ENCODE measurements at regions not wholly inside any gene's neighbourhood (a gene's known extent, or its start where the extent isn't known, plus 50 kb on each side); places are given as distances from the start of the nearest gene placed in this dataset.
"Not testable (repeated sequence)": the region's sequence is repeated elsewhere in the genome, so short reads cannot be mapped to it uniquely, and the experiment has no call there.

DNA sequence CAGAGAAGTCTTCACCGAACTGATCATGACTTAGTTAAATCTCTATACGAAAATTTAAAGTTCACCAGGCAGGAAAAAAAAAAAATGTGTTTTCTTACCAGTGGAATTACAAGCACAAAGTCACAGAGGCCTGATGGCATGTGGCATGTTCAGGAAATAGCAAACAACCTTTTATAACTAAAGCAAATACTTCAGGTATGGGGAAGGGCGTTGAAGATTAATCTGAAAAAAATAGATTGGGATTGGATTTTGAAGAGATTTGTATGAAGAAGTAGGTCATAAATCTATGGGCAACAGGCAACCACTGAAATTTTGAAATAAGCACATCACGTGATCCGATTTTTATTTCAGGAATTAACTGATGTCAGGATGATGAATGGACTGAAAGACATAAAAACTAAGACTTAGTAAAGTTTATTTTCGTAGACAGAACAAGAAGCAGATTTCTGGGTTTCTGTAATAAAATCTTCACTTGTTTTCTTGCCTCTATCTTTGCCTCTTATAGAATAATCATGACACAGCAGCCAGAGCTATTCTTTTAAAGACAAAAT, 295.9 kb upstream of the ADGRL4 start:
- DNase-seq (no peak), ATAC-seq (no peak)

DNA sequence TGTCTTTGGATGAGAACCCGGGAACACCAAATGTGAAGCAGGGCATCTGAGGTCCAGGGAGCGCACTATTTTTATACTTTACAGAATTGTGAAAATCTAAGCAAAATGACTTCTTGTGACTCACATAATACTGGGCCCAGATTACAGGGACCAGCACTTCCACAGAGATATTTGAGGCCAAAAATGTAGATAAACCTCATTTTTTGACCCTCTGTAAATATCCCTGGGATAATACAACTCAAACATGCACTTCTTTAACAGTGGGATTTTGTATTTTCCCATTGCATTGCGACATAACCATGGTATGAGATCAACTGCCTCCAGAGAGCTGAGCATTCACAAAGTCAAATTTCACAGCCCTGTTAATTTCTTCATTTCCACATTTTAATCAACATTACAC, 289.4 kb upstream of the ADGRL4 start:
- no peak for ATAC-seq

DNA sequence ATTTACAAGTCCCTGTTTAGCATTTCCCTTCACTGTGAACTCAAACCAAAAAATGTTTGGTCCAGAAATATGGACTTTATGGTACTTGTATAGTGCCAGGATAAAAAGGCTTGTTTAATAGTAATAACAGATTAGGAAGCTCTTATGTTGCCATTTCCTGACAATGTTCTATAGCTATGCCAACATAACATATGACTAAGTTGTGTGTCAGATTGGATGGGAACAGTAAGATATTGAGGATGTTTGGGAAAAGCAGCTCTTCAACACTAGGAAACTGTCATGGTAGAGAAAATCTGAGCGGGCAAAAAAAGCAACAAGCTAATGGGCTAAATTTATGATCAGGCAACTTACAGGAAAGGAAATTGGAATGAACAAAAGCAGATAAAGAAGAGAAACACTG, 287.1 kb upstream of the ADGRL4 start:
- DNase-seq = no peak
- ATAC-seq = no peak

More for the DNA sequence above, 289.4 kb upstream of the ADGRL4 start:
- no peak for DNase-seq

DNA sequence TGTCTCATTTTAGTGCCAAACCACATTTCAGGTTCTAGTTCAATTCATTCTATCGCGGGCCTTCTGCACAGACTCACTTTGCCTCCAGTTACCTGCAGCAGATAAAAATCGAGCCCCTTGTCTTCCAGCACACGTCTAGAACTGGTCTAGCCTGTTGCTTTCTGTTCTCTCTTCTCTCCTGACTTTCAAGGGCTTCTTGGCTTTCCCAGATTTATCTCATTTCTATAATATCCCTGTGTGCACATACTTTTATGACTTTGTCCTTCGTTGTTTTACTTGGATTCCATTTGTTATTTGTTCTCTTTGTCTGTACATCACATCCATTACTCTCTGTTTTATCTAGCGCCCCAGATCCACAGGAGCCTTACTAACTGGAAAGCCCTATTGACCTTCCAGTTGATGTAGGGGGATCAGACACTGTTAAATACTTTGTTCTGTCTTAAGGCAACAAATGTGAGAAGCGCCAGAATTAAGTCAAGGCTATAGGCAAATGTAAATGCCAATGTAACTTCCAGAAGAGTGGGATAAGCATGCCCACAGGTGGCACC, 284.5 kb upstream of the ADGRL4 start:
- DNase-seq (no peak), ATAC-seq (no peak)

DNA sequence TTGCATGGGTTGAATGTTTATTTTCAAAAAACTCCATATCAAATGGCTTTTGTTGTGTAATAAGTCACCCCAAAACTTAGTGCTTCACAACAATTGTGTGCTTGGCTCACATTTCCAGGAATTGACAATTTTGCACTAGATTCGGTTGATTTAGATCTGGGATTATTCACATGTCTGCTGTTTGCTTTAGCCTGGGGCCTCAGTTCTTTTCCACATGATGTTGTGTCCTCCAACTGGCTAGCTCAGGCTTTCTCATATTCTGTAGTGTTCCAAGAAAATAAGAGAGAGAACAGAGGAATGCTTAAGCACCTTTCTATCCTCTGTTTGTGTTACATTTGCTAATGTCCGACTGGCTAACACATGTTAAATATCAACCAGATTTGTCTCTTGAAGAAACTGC, 281.5 kb upstream of the ADGRL4 start:
- ATAC-seq (no peak), DNase-seq (no peak)

DNA sequence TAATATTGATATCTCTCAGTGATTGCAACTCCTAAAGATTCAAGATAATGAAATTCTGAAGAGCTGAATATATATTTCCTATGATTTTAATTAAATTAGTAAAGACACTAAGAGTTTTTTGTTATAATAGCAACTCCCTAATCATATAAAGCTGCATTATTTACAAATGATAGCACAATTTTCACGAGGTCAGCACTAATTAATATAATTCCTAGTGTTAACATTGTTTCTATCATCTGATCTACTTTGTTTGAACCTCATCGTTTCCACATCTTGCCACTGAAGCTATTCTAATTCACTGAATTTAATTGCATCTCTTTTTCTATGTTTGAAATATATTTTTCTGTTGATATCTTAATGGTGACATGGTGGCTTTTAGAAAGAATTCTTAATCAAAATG, 279.1 kb upstream of the ADGRL4 start:
- no peak for DNase-seq
- no peak for ATAC-seq

DNA sequence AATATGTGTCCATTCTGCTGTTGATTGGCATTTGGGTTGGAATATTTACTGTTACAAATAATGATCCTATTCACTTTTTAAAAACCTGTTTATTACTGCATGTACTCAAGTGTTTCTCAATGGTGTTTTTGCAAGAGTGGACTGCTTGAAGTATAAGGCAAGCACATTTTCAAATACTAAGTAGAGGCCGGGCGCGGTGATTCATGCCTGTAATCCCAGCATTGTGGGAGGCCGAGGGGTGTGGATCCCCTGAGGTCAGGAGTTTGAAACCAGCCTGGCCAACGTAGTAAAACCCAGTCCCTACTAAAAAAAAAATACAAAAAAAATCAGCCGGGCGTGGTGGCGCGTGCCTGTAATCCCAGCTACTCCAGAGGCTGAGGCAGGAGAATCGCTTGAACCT, 276.9 kb upstream of the ADGRL4 start:
- ATAC-seq = no peak
- DNase-seq = no peak

DNA sequence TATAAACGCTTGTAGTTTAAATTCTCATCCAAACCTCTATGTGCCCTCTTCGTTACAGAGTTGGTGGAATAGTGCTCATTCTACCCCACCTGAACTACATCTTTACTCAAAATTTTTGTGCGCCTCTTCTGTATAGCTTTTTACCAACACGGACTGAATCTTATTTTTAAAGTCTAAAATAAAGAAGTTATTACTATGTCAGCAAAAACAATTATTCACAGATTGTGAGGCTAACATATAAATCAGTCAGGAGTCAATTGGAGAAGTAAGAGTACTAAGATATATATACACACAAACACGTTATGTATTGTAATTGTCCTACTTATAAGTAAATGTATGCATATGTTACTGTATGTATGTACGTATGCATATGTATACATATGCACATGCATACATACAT, 274.9 kb upstream of the ADGRL4 start:
- ATAC-seq (no peak), DNase-seq (no peak)

DNA sequence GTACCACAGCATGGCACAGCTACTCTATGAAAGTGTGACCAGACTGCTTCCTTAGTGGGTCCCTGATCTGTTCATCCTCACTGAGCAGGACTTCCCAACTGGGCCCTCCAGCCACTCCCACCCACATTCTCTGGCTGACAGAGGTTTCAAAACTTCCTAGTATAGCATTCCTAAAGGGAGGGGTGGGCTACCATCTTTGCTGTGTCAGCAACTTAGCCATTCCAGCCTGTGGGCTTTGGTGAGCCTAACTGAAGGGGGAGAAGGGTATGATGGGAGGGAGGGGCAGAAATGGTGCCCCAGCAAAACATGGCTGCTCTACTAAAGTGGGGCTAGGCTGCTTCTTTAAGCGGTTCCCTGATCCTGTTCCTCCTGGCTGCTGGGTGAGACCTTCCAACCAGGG, 265.2 kb upstream of the ADGRL4 start:
- DNase-seq (no peak), ATAC-seq (no peak)

DNA sequence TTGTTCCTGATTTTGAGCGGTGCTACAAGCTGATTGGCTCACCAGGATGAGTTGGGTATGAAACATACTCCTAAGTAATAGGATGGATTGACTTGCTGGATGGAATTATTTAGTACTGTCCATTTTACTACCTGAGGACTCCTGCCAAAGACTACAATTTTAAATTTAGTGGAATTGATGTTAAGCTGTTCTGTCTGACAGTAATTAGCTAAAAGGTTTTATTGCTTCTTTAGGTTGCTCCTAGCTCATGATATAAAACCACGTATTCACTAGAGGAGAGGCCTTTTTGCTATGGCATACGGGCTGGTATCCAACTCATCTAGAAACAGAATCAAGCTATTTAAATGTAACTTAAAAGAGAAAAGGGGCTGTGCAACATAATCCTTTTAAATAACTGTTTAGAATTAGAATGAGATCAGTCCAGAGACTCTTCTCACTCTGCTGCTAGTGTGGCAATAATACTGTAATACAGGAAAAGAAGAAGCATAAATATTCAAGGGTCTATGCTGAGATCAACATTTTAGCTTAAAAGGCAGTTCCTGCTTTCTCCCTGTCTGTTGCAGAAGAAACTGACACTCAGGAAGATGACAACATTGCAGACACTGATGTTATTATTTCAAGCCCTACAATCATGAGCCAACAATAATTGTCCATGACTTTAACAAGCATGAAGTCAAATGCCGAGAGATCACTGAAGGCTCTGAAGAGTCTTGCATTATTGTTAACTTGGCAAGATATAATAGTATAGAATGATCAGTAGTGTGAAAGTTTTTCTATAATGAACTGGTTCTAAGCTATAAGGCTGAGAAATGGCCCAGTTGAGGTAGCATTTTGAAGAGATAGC, 258.7 kb upstream of the ADGRL4 start:
- no peak for ATAC-seq

DNA sequence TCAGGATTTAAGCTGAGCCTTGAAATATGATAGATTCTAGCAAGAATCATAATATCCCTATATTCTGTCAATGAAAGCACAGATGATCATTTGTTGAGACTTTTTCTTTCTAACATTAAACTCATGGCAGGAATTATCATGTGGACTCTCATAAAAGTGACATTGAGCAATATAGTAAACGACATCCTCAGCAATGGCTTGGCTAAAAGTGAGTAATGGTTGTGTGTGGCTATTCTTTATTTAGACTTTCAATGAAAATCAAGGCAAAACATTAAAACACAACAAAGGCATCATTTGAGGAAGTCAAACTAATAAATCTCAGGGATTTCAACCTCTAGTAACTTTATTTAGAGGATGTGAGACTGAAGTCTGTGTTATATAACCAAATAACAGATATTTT, 257.8 kb upstream of the ADGRL4 start:
- DNase-seq = no peak
- ATAC-seq = no peak

More for the DNA sequence above, 258.7 kb upstream of the ADGRL4 start:
- no peak for DNase-seq

DNA sequence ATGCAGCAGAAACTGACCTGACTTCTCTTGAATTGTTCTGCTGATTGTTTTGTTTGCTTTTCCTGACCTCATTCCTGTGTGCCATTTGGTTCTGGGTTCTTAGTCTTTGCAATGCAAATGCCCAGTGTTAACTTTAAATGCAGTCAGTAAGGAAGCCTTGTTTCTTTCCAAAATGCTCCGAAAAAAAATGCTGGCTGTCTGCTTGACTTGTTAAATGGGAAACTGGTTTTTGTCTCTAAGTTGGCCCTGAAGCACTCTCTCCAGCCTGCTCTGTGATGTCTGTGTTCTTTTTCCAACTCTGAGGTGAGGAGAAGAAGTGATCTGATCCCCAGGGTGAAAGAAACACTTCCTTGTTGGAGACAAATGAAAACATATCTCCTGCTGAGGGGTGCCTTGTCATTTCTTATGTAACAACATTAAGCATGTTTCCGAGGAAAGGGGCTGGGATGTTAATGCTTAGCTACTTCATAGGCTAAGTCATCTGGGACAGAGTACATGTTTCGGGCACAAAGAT, 256.3 kb upstream of the ADGRL4 start:
- no peak for ATAC-seq
- DNase-seq = no peak

DNA sequence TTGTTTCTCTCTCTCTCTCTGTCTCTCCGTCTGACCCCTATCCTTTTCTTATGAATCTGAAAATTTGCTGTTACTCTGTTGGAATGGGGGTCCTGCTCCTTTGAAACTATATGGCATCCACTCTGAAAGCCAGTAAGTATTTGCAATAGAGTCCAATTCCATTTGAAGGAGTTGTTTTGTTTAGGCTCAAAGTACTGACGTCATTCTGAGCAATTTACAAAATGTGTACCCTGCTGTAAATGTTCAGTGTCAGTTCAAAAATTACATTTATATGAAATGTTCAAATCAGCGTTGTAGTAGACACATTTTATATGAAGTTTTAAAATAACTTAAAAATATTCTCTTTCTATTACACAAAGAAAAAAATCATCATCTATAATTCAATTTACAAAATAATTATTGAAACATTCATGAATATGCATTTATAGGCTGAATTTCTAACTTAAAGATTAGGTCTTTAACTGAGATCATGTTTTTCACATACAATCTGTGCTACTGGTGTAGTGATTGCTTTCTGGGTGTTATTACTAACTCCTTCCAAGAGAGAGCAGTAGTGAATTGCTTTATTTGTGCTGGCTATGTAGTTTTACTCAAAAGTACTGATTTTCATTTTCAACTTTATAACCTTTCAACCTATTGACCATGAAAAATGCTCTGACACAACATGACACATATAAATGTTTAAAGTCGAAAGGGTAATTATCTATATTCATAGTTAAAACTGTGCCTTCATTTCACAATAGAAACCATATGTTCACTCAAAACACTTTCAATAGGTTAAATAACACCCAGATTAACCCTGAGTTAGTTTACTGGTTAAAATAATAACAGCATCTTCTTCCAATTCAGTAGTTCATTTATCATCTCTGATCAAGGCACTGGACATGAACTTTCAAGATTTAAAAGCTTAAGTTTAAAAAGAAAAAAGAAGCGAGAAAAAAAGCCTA, 253.1 kb upstream of the ADGRL4 start:
- no peak for DNase-seq
- no peak for ATAC-seq

DNA sequence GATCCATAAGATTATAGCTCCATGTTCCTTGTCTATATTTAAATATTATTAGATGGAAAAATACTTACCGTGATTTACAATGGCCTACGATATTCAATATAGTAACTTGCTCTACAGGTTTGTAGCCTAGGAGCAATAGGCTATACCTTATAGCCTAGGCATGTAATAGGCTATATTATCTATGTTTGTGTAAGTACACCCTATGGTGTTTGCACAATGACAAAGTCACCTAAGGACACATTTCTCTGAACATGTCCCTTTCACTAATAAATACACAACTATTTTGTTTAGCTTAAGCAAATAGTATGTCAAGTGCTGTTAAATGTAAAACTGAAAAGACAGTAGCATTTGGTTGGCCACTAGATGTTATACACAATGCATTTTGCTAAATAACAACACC, 248.9 kb upstream of the ADGRL4 start:
- DNase-seq (no peak), ATAC-seq (no peak)

DNA sequence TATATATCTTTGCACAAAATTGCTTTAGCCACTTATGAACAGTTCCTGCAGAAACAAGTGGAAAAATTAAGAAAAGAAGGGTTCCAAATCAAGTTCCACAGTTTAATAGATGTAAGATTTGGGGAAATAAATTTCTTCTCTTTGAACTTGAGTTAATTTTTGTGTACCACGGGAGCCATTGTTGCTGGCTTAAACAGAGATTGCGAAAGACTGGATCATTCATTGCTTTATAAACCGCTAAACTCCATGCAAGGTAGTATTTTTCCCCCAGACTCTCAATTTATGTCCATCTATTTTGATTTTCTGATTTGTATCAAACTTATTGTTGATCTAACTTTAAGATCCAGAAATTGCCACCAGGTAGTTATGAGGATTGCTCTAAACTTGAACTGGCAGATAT, 246.1 kb upstream of the ADGRL4 start:
- ATAC-seq = no peak
- DNase-seq = no peak

DNA sequence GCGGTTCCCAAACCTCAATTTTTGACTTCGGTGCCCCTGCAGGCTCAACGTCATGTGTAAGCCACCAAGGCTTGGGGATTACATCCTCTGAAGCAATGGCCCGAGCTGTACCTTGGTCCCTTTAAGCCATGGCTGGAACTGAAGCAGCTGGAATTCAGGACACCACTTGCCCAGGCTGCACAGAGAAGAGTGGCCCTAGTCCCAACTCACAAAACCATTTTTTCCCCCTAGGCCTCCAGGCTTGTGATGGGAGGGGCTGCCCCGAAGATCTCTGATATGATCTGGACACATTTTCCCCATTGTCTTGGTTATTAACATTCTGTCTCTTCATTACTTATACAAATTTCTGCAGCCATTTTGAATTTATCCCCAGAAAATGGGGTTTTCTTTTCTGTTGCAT, 233.3 kb upstream of the ADGRL4 start:
- DNase-seq (no peak), ATAC-seq (no peak)

DNA sequence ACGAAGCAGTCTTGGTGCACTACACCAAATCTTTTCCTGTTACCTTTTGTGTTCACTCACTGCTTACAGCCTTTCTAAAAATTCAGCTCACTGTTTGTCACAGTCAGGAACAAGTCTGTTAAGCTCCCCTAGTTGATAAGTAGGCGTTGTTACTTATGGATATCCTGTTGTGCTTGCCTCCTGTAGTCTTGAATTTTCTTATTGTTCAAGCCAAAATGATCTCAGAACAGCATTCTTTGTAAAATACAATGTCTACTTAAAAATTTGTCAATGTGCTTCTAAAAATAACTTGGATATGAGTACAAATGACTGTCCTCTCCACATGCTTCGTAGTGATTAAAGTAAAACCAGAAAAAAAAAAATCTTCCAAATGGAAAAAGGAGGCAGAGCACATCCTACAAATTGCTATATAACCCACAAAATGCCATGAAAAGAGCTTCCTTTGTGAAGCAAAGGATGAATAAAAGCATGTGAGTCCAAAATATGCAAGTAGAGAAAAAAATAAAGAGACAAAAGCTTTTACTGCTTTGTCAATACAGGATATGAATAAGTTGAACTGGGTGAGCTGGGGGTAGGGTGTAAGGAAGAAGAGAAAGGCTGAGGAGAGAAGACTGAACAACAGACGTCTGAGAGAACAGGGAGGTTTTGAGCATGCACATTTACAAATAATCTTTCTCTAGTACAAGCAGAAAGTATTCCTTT, 228.9 kb upstream of the ADGRL4 start:
- ATAC-seq (no peak), DNase-seq (no peak)

DNA sequence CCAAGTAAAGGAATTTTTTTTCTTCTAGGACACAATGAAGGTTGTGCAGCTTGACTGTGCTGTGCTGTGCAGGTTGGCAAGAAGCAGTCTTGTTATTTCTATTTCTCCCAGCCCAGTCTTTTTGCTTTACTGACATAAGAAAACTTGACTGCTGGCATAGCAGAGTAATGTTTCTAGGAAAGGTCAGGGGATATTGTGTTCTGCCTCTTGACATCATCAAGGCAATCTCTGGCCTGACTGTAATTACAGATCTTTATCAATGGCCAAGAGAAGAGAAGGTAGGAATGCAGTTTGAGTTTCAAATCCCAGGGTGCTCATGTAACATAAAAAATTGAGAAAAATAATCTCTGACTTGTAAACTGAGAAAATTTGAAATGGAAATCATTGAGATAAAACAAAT, 226.3 kb upstream of the ADGRL4 start:
- no peak for ATAC-seq
- DNase-seq = no peak

DNA sequence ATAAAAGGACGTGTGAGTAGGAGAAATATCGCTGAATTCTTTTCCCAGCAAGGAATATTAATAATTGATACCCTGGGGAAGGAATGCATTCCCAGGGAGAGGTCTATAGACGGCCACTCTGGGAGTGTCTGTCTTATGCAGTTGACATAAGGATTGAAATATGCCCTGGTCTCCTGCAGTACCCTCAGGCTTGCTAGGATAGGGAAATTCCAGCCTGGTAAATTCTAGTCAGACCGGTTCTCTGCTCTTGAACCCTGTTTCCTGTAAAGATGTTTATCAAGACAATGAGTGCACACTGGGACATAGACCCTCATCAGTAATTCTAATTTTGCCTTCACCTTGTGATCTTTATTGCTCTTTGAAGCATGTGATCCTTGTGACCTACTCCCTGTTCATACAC, 224.2 kb upstream of the ADGRL4 start:
- not testable (repeated sequence) for DNase-seq

DNA sequence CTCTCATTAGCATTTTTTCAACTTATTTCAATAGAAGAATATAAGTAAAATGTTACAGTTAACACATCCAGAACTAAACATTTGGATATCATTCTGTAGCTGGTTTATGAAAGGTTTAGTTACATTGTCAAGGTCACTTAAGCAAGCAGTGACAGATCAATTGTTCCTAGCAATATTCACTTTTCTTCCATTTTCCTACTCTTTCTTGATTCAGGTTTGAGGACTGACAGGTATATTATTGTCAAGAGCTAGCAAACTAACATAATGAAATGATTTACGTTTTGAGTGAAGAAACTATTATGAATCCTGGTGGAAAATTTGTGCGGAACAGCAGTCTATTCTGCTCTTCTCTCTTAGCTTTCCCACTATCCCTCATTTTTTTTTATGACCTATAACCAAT, 220.4 kb upstream of the ADGRL4 start:
- DNase-seq (no peak), ATAC-seq (no peak)

More for the DNA sequence above, 224.2 kb upstream of the ADGRL4 start:
- not testable (repeated sequence) for ATAC-seq

DNA sequence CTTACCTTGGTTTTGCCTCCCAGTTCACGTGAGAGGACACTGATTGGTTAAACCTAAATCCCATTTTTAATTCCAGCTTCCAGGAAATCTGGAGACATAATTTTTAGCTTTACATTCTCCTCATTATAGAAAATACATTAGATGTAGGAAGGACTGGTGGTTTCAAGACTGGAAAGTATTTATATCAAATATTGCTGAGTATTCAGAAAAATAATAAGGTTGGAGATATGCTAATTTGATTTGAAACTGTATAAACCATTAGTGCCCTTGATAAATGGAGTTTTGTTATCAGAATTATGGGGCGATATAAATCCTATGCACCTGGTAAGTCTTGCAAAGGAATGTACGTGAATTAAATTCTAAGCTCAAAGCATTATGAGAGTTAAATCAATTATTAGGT, 218.0 kb upstream of the ADGRL4 start:
- no peak for ATAC-seq
- DNase-seq = no peak

DNA sequence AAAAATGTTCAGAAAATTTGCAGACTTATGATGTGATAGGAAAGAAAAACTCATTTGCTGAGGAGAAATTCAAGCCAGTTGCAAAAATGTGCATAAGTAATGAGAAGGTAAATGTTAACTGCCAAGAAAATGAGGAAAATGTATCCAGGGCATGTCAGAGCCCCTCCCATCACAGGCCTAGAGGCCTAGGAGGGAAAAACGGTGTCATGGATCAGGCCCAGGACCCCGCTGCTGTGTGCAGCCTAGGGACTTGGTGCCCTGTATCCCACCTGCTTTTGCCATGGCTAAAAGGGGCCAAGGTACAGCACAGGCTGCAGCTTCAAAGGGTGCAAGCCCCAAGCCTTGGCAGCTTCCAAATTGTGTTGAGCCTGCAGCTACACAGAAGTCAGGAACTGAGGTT, 214.0 kb upstream of the ADGRL4 start:
- ATAC-seq (no peak), DNase-seq (no peak)

Measured in stimulated activated naive CD8-positive, alpha-beta T cell treated with anti-CD3 and anti-CD28 coated beads, Interleukin-15, Interleukin-2, amounts not matched to agents 100 U/mL and 50 U/mL, for 24 hours (primary cell).